NCI-H345 (cell line): ENCODE measurements at regions not wholly inside any gene's neighbourhood (a gene's known extent, or its start where the extent isn't known, plus 50 kb on each side); places are given as distances from the start of the nearest gene placed in this dataset.

Experiments
- DNase-seq: peaks from one replicate; lab custom pipeline; 2025; lab: John Stamatoyannopoulos, UW

GRCh38 chr14:98822917-98823316, 449.1 kb downstream of the BCL11B start:
- DNase-seq, result no peak

- DNase-seq, result no peak
Measured at GRCh38 chr14:98826618-98827017, 445.4 kb downstream of the BCL11B start.

- DNase-seq, result no peak
Measured at GRCh38 chr14:98834119-98834518, 437.9 kb downstream of the BCL11B start.

DNA sequence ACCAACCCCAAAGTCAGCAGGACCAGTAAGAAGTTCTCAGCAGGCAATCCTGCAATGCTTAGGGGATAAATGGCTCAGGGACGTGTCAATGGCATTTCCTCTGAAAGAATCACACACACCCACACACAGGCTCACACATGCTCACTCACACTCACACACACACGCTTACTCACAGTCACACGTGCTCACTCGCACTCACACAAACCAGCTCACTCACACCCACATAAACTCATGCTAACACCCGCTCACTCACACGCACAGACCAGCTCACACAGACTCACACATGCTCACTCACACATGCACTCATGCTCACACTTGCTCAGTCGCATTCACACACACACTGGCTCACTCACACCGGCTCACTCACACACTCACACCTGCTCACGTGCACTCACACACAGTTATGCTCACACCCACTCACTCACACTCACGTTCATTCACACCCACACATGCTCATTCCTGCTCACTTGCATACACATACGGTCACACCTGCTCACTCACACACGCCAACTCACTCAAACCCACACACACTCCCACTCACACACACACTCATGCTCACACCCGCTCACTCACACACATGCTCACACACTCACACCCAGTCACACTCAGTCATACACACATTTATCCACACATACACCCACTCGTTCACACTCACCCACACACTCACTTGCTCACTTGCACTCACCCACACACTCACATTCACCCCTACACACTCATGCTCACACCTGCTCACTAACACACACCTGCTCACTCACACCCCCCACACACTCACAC, 436.8 kb downstream of the BCL11B start:
- DNase-seq, result no peak

GRCh38 chr14:98835825-98836100, 436.2 kb downstream of the BCL11B start:
- DNase-seq, result no peak

GRCh38 chr14:98840091-98840490, 431.9 kb downstream of the BCL11B start:
- DNase-seq, result no peak

DNA sequence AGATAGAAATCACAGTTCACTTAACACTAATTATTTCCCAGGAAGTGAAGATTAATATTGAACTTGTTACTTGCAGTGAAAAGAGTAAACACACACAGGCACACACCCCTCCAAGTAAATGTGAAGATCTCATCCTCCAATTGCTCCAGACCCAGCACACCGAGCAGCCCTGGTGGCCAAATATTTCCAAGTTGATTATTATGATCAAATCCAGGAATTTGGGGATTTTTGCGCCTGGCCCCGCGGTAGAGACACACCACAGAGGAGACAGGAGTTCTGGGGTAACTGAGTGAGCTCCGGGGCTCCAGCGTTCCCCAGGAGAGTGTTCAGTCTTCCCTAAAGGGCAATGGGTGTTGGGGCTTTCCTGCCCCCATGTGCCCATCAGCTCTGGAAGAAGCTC, 431.5 kb downstream of the BCL11B start:
- no peak for DNase-seq

- DNase-seq, result no peak
Measured at GRCh38 chr14:98844456-98844855, 427.5 kb downstream of the BCL11B start.

- no peak for DNase-seq
Measured at GRCh38 chr14:98847521-98848468, 424.2 kb downstream of the BCL11B start.

- DNase-seq, result no peak
Measured at GRCh38 chr14:98853063-98853729, 418.8 kb downstream of the BCL11B start.

DNA sequence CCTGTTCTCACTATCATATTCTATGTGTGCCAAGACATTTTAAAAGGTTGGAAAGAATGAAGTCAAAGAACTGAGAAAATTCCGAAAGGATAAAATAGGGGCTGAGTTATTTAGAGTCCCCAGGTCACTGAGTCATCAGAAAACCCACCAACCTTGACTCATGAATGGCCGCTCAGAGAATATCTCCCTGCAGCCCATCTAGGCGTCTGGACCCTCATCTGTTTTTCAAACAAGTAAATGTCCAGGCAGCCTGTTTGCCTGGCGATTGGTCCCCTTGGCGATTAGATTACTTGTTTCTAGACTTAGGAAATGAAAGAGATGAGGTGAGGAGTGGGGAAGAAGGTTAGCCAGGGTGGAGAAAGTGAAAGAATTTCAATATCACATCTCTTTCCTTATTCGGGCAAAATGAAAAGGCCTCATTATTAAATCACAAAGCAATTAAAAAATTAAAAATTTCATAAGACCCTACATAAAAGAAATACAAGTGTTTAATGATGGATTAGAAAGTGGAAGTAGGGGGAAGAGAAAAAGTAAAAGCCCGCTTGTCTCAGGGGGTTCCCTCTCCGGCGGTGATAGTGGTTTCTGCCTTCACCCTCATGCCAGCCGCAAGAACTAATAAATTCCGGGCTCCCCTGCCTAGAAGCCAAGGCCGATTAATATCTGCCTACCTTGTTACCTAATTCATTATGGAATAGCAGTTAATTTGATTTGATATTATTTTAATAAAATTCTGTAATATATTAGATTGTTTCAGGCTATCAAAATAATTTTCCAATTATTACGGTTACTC, 415.9 kb downstream of the BCL11B start:
- no peak for DNase-seq

- DNase-seq, result no peak
Measured at GRCh38 chr14:98858158-98858557, 413.8 kb downstream of the BCL11B start.

DNA sequence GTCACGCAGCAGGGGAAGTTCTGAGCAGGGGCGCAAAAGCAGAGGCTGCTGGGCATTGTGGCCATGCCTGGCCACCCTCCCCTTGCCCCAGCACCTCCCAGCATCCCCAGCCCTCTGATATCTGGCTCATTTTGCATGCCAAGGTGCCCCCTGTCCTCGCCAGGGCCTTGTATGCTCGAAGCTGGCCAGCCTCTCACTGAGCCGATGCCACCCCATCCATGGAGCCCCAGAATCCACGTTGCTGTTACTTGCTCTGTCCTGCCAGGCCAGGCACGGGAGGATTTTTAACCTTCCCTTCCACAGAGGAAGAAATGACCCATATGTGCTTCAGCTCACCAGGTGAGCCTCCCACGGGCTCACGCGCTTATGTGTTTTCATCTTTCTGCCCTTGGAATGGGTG, 413.4 kb downstream of the BCL11B start:
- no peak for DNase-seq

- no peak for DNase-seq
Measured at GRCh38 chr14:98859301-98859700, 412.7 kb downstream of the BCL11B start.

- no peak for DNase-seq
Measured at GRCh38 chr14:98864211-98864610, 407.8 kb downstream of the BCL11B start.

DNA sequence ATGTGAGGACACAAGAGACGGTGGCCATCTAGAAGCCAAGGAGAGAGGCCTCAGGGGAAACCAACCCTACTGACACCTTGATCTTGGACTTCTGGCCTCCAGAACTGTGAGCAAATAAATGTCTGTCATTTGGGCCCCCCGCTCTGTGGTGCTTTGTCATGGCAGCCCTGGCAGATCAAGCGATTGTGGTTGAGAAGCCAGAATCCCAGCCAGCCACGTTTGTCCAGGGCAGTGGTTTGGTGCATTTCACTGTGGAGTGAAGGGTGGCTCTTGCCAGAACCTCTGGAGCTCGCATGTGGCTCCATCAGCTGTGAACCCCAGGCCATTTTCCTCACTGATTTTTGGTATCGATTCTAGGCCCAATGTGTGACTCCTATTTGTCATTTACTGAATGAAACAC, 404.9 kb downstream of the BCL11B start:
- DNase-seq, result no peak

- no peak for DNase-seq
Measured at GRCh38 chr14:98867726-98868125, 404.3 kb downstream of the BCL11B start.

GRCh38 chr14:98868866-98869265, 403.1 kb downstream of the BCL11B start:
- DNase-seq, result no peak

DNA sequence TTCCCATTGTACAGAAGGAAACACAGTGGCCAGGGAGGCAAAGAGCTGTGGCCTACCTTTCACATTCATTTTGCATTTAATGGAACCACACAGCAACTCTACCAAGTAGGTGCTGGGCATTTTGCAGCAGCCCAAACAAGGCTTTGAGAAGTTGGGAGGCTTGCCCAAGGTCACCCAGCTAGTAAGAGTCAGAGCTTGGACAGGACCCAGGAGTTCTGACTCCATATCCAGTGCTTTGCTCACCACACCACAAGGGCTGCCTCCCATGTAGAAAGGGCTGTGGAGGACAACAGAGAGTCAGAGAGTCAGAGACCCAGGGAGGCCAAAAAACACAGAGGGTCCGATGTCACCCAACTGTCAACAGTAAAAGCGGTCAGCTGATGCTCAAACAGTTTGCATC, 400.2 kb downstream of the BCL11B start:
- no peak for DNase-seq

- no peak for DNase-seq
Measured at GRCh38 chr14:98877065-98877464, 394.9 kb downstream of the BCL11B start.

DNA sequence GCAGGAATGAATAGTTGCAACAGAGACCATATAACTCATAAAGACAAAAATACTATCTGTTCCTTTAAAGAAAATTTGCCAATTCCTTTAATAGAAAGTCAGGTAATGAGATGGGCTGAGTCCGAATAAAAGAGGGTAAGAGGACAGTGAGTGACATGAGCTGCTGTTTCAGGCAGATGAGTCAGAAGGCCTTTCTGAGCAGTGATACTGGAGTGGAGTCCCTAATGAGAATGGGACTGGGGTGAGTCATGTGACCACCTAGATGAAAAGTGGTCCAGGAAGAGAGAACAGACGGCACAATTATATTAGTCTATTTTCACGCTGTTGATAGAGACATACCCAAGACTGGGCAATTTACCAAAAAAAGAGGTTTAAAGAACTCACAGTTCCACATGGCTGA, 393.7 kb downstream of the BCL11B start:
- no peak for DNase-seq

DNA sequence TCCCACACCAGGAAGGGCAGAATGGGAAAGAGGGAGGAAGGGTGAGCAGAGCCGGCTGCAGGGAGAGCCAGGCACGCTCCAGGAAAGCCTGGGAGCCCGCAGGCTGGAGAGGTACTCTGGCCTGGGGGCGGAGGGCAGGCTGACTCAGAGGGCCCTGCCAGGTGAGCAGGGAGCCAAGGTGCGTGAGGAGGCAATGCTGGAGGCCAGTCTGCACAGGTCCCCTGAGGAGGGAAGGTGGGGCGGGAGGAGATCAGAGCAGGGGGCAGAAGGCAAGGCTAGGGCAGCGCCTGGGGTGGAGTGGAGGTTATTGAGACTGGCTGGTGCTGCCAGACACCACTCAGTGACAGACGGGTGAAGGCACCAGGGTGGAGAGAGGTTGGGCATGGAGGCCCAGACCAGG, 385.0 kb downstream of the BCL11B start:
- no peak for DNase-seq
